HepG2 (cell line): ENCODE measurements at regions not wholly inside any gene's neighbourhood (a gene's known extent, or its start where the extent isn't known, plus 50 kb on each side); places are given as distances from the start of the nearest gene placed in this dataset.

Experiments
- ATF3 ChIP-seq: sonication (generic); formaldehyde crosslinking; IDR thresholded peaks from 2 replicates; pipeline ENCODE4 v1.4.0; 2020; ENCODE audit warnings: missing genetic modification reagents
- CTCF ChIP-seq: sonication (generic); formaldehyde crosslinking; IDR thresholded peaks from 2 replicates; pipeline ENCODE4 v1.5.0; 2020; ENCODE audit warnings: mild to moderate bottlenecking, missing genetic modification reagents, moderate library complexity
- EP300 ChIP-seq, 3 experiments: sonication (generic) in 1 of 3; formaldehyde crosslinking in 1 of 3; IDR thresholded peaks; 2 replicates each; pipeline versions ENCODE4 v1.5.1 to v1.6.1; 2011 to 2020; ENCODE audit warnings: low read depth in 2 of 3, low read length in 2 of 3, borderline replicate concordance in 1 of 3, improper control_type of control experiment in 1 of 3, mild to moderate bottlenecking in 1 of 3, missing genetic modification reagents in 1 of 3, moderate library complexity in 1 of 3
- EZH2 ChIP-seq: conservative IDR thresholded peaks from 2 replicates; pipeline ENCODE4 v1.6.1; 2012; ENCODE audit warnings: mild to moderate bottlenecking, low read depth, low read length, moderate library complexity
- FOXK1 ChIP-seq: sonication (generic); formaldehyde crosslinking; IDR thresholded peaks from 2 replicates; pipeline ENCODE4 v1.4.0; 2020; ENCODE audit warnings: low read depth, missing genetic modification reagents, borderline replicate concordance
- MEF2D ChIP-seq: sonication (generic); formaldehyde crosslinking; IDR thresholded peaks from 2 replicates; pipeline ENCODE4 v1.5.1; 2020; ENCODE audit warnings: mild to moderate bottlenecking, missing genetic modification reagents
- SMARCC2 ChIP-seq: fragments of 450-650 bp; IDR thresholded peaks from 2 replicates; pipeline ENCODE4 v1.6.1; 2017; ENCODE audit warnings: antibody characterized with exemption, mild to moderate bottlenecking
- SRSF1 ChIP-seq: fragments of 200-400 bp; formaldehyde crosslinking; optimal IDR thresholded peaks from 2 replicates; pipeline ENCODE3; 2017; ENCODE audit warnings: mild to moderate bottlenecking, low read depth, low read length, moderate library complexity
- ZBTB21 ChIP-seq: sonication (generic); formaldehyde crosslinking; IDR thresholded peaks from 2 replicates; pipeline ENCODE4 v1.4.0; 2020; ENCODE audit warnings: missing genetic modification reagents
- ZFP36 ChIP-seq: fragments of 150-350 bp; IDR thresholded peaks from 2 replicates; pipeline ENCODE4 v1.6.1; 2018; ENCODE audit warnings: borderline replicate concordance, low read length, low read depth; ENCODE audit not compliant: partially characterized antibody
- ZNF572 ChIP-seq: sonication (generic); formaldehyde crosslinking; IDR thresholded peaks from 2 replicates; pipeline ENCODE4 v1.5.1; 2020; ENCODE audit warnings: mild to moderate bottlenecking, missing genetic modification reagents
- TF ChIP-seq, protein P1 (sequence below), 2 experiments: sonication (generic) in 1 of 2; formaldehyde crosslinking in 1 of 2; IDR thresholded peaks; 2 replicates each; pipeline versions ENCODE4 v1.4.0 to v1.6.1; 2018 to 2020; ENCODE audit warnings: missing genetic modification reagents in 2 of 2, borderline replicate concordance in 1 of 2, low read depth in 1 of 2, mild to moderate bottlenecking in 1 of 2, missing biosample characterization in 1 of 2
- TF ChIP-seq, protein P2 (sequence below): sonication (generic); formaldehyde crosslinking; IDR thresholded peaks from 2 replicates; pipeline ENCODE4 v1.8.1; 2023; ENCODE audit warnings: mild to moderate bottlenecking, inconsistent platforms, moderate library complexity, missing genetic modification reagents, borderline replicate concordance

DNA sequence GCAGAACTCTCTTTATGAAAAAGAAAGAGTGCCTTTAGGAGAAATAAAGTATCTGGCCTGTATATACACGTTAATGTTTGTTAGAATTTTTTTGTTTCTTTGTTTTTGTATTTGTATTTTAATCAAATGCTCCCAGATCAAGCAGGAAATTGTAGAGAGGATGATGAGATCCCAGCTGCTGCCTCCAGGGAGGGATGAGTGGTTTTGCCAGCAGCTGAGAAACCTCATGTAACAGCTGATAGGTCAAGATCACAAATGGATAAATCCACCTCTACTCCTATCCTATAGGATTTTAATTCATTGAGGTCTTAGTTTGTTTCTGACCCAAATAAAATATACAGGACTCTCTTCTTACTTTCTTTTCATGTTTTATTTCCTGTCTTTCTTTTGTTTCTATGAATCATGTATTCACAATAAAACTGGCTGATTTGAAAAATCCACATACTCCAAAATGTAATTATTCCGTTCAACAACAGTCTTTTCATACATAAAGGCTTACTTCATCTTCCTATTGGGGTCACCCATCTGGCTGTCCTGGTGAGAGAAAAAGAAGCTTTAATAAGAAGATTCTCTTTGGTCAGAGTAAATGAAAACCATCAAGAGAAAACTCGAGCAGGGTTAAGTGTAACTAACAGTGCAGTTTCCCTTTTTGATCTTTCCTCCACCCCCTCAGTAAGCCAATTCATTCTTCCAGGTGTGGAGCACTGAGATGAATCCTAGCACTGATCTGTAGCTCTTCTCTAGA is 129.3 kb upstream of the PLPPR5 start:
- TF ChIP-seq ZBTB21 (CRISPR knock-in tag) (no peak), SRSF1 (no peak), ZFP36 (no peak), FOXK1 (CRISPR knock-in tag) (no peak), ATF3 (no peak), MEF2D (no peak), EP300 (IDR thresholded peaks at IDR 0.05; ENCODE audit: low read depth in 2 of 2, low read length in 2 of 2) (no peak), EP300 (CRISPR knock-in tag; IDR thresholded peaks at IDR 0.05; ENCODE audit: borderline replicate concordance) (no peak), ZNF572 (CRISPR knock-in tag) (no peak), SMARCC2 (no peak), EZH2 (no peak), CTCF (CRISPR knock-in tag) (no peak)
- TF ChIP-seq, protein P1, sequence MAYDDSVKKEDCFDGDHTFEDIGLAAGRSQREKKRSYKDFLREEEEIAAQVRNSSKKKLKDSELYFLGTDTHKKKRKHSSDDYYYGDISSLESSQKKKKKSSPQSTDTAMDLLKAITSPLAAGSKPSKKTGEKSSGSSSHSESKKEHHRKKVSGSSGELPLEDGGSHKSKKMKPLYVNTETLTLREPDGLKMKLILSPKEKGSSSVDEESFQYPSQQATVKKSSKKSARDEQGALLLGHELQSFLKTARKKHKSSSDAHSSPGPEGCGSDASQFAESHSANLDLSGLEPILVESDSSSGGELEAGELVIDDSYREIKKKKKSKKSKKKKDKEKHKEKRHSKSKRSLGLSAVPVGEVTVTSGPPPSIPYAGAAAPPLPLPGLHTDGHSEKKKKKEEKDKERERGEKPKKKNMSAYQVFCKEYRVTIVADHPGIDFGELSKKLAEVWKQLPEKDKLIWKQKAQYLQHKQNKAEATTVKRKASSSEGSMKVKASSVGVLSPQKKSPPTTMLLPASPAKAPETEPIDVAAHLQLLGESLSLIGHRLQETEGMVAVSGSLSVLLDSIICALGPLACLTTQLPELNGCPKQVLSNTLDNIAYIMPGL (CRISPR knock-in tag; IDR thresholded peaks at IDR 0.05; ENCODE audit: borderline replicate concordance in 1 of 2, low read depth in 1 of 2), result no peak
- TF ChIP-seq, protein P2, sequence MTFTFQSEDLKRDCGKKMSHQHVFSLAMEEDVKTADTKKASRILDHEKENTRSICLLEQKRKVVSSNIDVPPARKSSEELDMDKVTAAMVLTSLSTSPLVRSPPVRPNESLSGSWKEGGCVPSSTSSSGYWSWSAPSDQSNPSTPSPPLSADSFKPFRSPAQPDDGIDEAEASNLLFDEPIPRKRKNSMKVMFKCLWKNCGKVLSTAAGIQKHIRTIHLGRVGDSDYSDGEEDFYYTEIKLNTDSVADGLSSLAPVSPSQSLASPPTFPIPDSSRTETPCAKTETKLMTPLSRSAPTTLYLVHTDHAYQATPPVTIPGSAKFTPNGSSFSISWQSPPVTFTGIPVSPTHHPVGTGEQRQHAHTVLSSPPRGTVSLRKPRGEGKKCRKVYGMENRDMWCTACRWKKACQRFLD (CRISPR knock-in tag), result no peak
